Kidney capillary endothelial cell (primary cell): ENCODE measurements at regions not wholly inside any gene's neighbourhood (a gene's known extent, or its start where the extent isn't known, plus 50 kb on each side); places are given as distances from the start of the nearest gene placed in this dataset.
"Not testable (repeated sequence)": the region's sequence is repeated elsewhere in the genome, so short reads cannot be mapped to it uniquely, and the experiment has no call there.

Source experiments
- DNase-seq: peaks from one replicate; pipeline ENCODE4 v3.0.0-alpha.2; 2018; ENCODE audit warnings: low spot score

- no peak for DNase-seq
These were observed 308.9 kb upstream of the EXOC2 start for GRCh38 chr6:1001655-1002349.

- DNase-seq = no peak
These were observed 306.6 kb upstream of the EXOC2 start for GRCh38 chr6:999552-999951.

GRCh38 chr6:998551-998950, 305.6 kb upstream of the EXOC2 start:
- no peak for DNase-seq

- no peak for DNase-seq
These were observed 303.4 kb upstream of the EXOC2 start for GRCh38 chr6:996271-996852.

GRCh38 chr6:991192-991591, 298.3 kb upstream of the EXOC2 start:
- no peak for DNase-seq

- DNase-seq = no peak
These were observed 291.1 kb upstream of the EXOC2 start for GRCh38 chr6:984031-984430.

GRCh38 chr6:978937-979685, 286.2 kb upstream of the EXOC2 start:
- DNase-seq = no peak

- not testable (repeated sequence) for DNase-seq
These were observed 284.3 kb upstream of the EXOC2 start for GRCh38 chr6:977226-977625.

- no peak for DNase-seq
These were observed 279.2 kb upstream of the EXOC2 start for GRCh38 chr6:971981-972640.

- no peak for DNase-seq
These were observed 275.9 kb upstream of the EXOC2 start for GRCh38 chr6:968791-969190.

- DNase-seq = no peak
These were observed 274.8 kb upstream of the EXOC2 start for GRCh38 chr6:967701-968100.

- DNase-seq = no peak
These were observed 272.4 kb upstream of the EXOC2 start for GRCh38 chr6:965343-965742.

- no peak for DNase-seq
These were observed 270.5 kb upstream of the EXOC2 start for GRCh38 chr6:963456-963855.

- no peak for DNase-seq
These were observed 268.5 kb upstream of the EXOC2 start for GRCh38 chr6:961407-961960.

GRCh38 chr6:960356-960755, 267.4 kb upstream of the EXOC2 start:
- no peak for DNase-seq

GRCh38 chr6:958488-958887, 265.5 kb upstream of the EXOC2 start:
- DNase-seq = peak; percentile 26

- no peak for DNase-seq
These were observed 258.7 kb upstream of the EXOC2 start for GRCh38 chr6:951399-952181.

- DNase-seq = no peak
These were observed 254.4 kb upstream of the EXOC2 start for GRCh38 chr6:947235-947934.

GRCh38 chr6:946546-946945, 253.6 kb upstream of the EXOC2 start:
- DNase-seq = no peak

GRCh38 chr6:939526-940252, 246.8 kb upstream of the EXOC2 start:
- no peak for DNase-seq
